ENCODE measurements at regions not wholly inside any gene's neighbourhood (a gene's known extent, or its start where the extent isn't known, plus 50 kb on each side); places are given as distances from the start of the nearest gene placed in this dataset.

DNA sequence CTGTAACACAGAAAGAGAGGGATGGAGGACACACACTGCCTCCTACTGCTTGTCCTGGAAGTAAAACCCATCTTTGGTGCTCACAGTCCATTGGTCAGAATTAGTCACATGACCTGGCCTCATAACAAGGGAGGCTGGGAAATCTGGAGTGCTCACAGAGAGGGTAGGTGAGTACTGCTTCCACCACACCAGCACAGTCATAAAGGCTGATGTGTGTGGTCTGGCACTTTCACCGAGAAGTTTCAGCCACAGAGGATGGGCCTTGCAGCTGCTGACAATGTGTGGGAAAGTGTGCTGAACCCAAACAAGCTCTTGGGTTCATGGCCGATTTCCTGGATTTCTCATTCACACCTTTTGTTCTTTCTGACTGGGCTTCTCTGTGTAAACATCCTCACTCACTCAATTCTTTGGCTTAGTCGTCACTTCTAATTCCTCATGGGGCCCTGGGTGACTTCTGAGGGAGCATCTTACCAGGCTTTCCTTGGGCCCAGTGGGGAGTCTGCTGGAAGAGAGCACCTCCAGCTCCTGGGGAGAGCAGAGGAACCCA, 100.7 kb downstream of the ASB7 start:
- FAIRE-seq (peak; percentile 85), DNase-seq (ENCODE audit: insufficient read length, low spot score) (peak; percentile 50)

DNA sequence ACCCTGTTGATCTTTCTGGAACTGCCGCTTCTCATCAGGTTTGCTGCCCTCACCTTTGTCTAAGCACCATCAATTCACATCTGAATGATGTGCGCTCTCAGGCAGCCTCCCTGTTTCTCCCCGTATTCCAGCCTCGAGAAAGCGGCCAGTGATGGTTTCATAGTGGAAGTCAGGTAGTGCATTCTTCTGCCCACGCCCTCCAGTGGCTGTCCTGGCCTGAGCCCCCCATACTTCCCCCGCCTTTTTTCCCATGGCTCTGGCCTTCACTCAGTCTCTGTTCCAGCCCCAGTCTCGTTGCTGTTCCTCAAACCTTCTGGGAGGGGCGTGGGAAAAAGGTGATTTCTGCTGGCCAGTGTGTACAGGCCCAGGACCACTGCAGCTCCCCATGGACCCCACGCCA, 101.3 kb downstream of the ASB7 start:
- no peak for DNase-seq (ENCODE audit: insufficient read length, low spot score)
- no peak for FAIRE-seq

DNA sequence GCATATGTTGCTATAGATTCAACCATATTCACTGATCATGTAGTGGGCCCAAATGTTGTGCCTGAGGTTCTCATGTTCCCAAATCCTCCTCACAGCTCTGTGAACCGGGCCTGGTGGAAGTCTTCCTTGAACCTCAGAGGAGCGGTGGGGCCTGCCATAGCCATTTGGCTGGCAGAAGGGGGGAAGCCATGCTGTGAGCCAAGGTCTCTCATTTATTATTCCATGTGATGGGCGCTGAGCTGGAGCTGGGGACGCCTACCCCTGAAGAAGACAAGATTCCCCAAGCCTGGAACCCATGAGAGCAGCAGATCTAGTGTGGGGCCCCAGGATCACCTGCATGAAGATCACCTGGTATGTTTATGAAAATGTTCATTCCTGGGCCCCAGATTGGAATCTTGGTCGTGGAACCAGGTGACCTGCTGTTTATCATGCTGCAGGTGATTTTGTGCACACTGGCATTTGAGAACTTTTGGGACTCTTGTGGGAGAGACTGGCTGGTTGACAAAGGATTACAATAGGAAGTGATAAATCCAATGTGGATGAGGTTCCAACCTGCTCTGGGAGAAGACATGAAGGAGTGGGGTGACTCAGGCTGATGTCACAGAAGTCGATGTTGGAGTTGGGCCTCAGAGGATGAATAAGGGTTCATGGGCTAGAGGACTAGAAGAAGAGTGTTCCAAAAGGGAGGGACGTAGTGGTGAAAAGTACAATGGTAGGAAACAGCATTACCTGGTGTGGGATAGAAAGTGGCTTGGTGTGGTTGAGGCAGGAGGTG, 102.1 kb downstream of the ASB7 start:
- DNase-seq (ENCODE audit: insufficient read length, low spot score) (no peak), FAIRE-seq (no peak)

DNA sequence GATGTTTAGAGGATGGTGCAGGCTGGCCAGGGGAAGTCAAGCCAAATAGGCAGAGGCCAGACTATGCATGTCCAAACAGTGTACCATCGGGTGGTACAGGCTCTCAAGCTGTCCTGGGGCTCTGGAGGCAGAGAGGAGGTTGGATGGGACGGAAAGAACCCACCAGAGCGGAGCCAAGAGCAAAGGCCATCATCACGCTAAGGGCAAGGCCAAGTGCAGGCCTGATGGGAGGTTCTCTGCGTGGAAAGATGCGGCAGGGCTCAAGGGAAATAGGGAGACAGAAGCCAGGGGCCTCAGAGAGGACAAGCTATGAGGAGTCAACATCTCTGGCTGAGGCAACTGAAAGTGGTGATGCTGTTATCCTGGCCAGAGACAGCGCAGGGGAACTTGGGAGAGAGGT, 102.7 kb downstream of the ASB7 start:
- FAIRE-seq: no peak
- no peak for DNase-seq (ENCODE audit: insufficient read length, low spot score)

DNA sequence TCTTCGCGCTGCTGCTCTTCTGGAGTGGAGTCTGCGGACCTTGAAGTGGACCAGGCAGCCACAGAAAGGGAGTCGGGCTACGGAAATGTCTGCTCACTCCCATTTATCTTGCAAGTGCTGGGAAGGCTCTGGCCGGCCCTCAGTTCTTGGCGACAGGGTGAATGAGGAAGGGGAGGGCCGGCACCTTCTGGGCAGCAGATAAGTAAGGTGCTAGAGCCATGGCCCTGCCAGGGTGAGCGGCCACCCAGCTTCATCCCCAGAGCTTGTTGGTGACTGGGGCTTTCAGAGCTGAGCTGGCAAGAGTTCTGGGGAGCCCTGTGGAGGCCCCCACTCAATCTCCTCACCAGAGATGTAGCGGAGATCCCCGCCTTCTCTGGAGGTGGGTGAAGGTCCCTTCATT, 103.5 kb downstream of the ASB7 start:
- no peak for FAIRE-seq

DNA sequence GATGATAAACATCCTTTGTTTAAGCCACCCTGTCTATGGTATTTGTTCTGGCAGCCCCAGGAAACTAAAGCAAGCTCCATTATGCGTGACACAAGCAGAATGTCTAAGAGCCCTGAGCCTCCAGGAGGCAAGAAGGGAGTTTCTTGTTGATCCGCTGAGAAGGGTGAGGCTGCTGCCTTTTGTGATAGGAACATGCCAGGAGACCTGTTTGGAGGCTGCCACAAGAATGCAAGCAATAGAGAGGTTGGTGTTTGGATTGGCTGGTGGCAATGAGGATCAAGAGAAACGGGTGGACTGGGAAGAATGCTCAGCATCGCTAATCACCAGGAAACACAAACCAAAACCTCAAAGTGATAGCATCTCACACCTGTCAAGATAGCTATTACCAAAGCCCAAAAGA, 104.8 kb downstream of the ASB7 start:
- DNase-seq (ENCODE audit: insufficient read length, low spot score): no peak
- FAIRE-seq: no peak

More for the DNA sequence above, 103.5 kb downstream of the ASB7 start:
- no peak for DNase-seq (ENCODE audit: insufficient read length, low spot score)

DNA sequence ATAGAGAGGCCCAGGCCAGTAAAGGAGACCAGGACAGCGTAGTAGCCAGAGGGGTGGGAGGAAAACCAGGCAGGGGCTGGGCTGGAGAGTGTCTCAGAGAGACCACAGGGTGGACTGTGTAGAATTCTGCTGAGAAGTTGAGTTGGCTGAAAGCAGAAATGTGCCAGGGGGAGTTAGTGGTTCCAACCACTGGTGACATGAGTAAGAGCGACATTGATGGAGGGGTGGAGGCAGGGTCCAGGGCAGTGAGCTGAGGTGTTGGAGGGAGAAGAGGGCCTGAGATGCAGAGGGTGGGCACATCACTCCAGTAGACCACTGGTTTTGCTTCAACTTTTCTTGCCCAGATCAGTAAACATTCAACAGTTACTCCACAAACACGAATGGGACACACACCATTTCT, 106.5 kb downstream of the ASB7 start:
- FAIRE-seq (no peak), DNase-seq (ENCODE audit: insufficient read length, low spot score) (no peak)

DNA sequence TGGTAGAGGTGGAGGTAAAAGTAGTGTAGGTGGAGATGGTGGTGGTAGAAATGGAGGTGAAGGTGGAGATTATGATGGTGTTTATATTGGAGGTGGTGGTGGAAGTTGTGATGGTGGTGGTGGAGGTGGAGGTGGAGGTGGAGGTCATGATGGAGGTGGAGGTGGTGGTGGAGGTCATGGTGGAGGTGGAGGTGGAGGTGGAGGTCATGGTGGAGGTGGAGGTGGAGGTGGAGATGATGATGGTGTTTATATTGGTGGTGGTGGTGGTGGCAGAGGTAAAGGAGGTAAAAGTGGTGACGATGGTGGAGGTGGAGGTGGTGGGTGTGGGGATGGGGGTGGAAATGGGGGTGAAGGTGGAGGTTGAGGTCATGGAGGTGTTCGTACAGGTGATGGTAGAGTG, 107.8 kb downstream of the ASB7 start:
- no peak for DNase-seq (ENCODE audit: insufficient read length, low spot score)
- no peak for FAIRE-seq

DNA sequence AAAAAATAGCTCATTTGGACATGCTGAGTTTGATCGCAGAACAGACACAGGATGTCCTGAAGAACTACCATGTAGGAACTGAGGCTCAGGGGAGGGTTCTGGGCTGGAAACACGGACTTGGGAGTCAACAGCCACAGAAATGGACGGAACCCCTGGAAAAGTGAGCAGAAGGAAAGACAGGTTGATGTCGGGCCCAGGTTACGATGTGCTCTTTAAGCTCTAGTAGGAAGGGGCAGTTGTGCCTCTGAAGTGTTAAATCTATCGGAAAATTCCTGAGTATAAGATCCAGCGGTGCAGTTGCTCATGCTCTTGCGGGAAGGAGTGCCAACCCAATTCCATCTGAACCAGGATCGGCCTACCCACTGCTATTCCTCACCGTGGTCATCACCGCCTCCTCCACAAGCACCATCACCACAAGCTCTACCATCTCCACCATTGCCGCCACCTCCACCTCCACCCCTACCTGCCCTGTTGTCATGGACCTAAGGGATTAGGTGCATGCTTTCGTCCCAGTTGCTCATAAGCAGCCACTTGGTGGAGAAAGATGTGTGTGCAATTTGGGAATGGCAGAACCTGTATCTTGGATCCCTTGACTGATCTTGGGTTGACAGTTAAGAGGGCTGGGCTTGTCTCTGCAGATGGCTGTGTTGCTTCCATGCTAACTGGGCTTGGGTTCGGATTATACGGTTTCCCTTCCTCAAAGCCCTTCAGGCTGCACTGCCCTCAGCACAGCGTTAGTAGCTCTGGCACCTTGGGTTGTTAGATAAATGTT, 108.5 kb downstream of the ASB7 start:
- DNase-seq (ENCODE audit: insufficient read length, low spot score) (no peak), FAIRE-seq (no peak)

DNA sequence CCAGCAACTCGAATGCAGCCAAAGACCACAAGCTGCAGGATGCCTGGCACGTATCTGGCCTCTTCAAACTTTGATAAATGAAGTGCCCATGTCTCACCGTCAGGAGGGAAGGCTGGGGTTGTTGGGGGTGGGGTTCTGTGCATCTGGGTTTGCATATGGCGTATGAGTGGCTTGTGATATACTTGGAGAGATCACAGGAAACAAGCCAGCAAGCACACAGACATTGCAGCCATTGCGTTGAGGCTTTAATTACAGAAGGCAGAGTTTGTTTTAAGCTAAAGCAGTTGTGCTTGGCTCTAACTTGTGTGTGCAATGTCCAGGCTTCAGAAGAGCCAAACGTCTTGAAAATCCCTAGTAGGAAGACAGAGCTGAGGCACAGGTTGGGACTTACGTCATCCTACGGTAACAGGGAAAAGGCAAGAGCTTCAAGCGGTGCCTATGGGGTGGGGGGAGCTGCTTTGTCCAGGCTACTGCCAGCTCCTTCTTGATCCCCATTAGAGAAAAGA, 109.2 kb downstream of the ASB7 start:
- no peak for DNase-seq (ENCODE audit: insufficient read length, low spot score)
- no peak for FAIRE-seq

DNA sequence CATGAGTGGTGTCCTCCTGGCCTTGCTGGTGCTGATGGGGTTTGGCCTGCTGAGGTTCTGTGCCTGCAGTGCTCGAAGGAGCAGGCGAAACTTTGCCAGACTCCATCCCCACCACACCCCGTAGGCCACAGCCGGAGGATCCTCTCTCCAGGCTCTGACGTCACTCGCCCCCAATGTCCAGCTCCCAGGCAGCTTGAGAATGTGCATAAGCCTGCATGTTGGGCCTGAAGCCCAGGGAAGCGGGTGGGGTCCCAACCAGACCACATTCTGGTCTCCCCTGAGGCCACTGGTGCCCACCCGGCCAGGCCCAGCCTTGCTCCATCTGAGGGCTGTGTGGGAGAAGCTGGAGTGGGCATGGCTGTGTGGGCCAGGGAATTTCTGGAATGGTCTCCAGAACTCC, 109.8 kb downstream of the ASB7 start:
- DNase-seq (ENCODE audit: insufficient read length, low spot score) (no peak), FAIRE-seq (no peak)

DNA sequence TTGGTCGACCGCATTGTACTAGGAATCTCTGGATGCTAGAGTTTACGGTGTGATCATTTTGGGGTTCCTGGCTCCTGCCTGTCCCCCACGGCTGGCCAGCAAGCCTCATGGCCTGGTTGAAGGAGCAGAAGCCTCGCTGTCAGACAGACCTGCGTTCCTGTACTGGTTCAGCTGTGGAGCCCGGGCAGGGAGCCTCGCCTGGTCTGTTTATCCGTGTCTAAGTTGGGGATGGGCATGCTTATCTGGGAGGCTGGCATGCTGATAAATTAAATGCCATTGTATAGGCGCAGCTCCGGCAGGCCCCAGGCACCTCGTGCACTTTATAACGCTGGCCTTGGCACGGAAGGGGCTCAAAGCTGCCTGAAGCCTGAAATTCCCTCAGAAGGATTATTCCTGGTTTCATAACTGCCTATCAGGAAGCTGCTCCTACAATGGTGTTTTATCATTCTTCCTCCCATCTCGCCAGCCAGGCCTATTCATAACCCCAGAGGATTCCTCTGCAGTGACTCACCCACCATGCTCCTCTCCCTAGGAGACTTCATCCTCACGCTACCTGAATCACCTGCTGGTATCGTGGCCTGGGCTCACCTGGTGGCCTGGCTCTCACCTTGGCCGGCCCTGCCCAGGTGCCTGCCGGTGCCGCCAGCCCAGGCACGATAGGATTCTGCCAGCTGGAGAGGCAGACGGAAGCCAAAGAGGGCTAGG, 110.9 kb downstream of the ASB7 start:
- FAIRE-seq: no peak

DNA sequence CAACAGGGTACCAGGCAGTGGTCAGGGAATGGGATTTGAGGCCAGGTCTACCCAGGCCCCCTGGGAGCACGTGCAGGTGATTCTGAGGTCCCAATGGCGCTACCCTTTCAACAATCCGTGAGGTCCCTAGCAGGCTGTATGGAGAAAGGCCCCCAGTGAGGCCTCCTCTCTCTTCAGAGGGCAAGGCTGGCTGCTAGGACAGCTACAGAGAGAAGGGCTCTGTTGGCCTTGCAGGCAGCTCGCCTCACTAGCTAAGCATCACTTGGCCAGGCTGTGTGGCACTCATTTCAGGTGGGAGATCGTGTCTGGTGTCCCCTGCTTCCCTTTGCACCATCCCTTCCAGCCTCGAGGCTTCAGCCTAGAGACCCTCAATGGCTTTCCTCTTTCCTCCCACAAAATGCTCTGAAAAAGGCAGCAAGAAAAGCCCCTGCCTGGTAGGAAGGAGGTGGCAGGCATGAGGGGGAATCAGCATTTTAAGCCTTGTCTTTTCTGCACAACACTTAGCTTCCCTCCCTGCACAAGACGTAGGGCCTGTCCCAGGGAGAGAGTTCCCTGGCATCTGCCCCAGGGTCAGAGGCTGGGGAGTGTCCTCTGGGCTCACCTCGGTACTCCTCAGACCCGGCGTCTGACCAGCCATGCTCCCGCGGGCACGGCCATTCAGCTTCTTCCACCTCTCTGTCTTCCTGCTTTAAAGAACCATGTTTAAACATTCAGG, 111.8 kb downstream of the ASB7 start:
- FAIRE-seq (no peak), DNase-seq (ENCODE audit: insufficient read length, low spot score) (no peak)

More for the DNA sequence above, 110.9 kb downstream of the ASB7 start:
- no peak for DNase-seq (ENCODE audit: insufficient read length, low spot score)

DNA sequence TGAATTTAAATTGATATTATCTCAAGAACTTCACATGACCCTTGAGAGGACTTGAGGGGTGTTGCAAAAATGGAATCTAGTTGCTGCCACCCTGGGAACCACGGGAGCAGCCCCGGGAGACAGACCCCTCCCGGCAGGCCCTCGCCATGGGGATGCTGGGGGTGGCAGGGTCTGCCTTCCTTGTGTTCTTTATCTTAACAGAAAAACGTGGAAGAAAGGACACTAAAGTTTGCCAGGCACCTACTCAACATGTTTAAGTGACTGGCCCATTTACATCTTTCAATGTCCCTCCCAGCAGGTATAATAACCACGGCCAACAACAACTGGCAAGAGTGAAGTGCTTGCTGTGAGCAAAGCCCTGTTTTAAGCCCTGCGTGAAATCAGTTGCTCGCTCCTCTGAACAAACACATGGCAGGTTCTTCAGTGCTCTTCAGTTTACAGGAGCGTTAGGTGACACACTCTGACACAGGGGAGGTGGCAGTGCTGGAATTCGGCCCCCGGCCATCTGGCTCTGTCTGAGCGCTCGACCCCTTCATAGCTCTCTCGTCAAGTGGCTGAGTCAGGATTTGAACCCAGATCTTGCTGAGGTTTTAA, 112.5 kb downstream of the ASB7 start:
- no peak for DNase-seq (ENCODE audit: insufficient read length, low spot score)
- no peak for FAIRE-seq

DNA sequence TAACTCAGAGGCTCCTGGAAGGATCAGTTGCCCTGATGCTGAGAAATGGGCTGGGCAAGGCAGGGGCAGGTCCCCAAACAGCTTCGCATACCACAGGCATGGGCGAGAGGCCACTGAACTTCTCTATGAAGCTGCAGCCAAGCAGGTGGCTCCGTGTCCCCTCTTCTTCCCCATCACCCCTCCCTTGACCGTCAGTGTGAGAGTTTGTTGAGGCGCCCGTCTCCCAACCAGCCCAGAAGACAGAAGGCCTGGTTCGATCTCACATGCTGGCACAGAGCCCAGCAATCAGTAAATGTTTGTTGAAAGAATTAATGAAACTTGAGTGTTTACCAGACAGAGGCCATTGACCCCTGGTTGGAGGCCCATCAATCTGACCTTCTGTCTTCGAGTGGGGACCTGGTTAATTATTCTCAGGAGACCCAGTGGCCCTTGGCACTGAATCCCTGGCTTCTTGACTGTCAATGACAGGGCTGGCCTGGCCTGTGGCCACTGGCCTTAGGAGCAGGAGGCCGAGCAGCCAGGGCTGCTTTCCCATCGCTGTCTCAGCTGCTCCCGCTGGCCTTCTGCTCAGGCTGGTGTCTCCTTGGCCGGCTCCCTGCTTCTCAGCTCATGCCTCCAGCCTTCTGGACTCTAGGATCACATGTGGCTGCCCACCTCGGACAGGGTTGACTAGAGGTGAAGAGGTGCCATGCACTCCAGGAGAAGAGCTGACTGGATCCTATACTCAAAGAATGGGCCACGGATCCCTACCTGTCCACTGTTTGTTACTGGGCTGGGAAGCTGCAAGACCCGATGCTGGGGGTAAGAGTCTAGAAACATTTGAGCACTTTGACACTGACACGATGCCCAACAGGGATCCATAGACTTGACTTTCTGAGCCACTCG, 113.4 kb downstream of the ASB7 start:
- DNase-seq (ENCODE audit: insufficient read length, low spot score) (no peak), FAIRE-seq (no peak)

DNA sequence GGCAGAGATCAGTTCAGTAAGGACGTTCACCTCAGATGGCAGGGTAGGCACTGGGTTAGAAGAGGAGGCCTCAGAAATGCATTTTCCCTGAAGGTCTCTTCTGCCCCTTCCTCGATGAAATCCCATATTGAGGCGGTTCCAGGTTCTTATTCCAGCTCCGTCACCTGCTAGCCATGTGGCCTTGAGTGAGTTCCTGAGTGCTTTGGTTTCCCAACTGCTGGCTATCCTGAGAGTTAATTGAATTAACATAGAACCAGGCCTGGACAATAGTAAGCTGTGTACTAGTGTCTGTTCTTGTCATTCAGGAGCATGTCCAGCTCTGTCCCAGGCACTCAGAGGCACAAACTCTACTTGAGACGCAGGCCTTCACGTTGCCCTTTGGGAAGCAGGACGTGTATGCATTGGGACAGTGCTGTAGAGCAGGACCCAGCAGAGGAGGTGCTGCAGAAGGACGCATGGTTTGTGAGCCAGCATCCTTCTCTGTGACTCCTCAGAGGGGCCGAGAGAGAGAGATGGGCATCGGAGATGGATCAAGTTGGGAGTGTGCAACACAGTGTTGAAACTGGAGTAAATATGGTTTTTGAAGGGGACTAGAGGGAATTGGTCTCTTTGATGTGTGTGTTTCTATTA, 114.2 kb downstream of the ASB7 start:
- FAIRE-seq (no peak), DNase-seq (ENCODE audit: insufficient read length, low spot score) (no peak)

DNA sequence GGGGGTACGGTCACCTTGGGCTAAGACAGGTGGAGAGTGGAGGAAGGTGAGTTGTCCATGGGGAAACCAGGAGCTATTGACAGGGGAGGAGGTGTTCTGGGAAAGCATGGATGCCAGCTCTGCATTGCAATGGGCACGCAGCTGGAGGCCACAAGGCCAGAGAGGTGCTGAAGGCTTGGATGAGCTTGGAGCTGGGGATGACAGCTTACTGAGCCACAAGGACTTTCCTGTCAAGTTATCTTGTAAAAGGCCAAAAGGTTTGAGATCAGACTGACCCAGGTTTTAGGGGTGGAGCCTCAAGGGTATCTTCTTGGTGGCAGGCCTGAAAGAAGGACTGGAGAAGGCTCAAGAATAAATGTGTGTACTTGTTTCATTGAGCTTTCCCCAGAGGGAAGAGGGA, 115.2 kb downstream of the ASB7 start:
- FAIRE-seq: no peak
- no peak for DNase-seq (ENCODE audit: insufficient read length, low spot score)

DNA sequence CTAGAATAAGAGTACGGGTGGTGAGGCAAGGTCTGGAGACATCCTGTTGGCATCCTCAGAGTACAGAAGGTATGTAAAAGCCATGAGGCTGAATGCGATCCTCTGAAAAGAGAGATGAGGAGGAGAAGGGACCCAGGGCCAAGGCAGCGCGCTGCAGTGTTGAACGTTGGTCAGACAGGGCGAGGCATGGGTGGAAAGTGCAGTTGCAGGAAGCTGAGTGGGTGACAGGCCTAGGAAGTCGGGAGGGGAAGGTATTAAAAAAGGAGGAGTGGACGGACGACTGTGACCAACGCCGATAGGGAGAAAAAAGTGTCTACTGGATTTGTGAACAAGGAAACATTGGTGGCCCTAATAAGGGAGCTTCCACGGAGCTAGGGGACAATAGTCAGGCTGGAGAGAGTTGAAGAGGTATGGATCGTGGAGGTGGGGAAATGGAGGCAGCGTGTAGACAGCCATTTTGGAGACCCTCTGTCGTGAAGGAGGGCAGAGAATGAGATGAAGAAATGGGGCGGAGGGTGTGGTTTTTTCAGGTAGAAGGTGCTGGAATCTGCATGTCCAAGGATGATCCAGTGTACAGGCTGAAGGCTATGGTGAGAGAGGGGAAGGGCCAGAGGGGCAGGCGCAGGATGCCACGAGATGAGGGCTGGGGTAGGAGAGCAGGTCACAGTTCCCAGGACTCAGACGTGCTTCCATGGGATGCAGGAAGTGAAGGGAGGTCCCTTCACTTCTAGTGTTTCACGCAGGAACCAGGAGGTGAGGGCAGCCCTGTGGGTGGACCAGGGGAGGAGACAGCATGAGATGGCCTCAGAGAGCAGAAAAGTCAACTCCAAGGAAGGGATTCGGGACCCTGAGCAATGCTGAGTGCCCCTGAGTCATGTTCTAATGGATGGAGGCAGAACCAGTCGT, 115.9 kb downstream of the ASB7 start:
- FAIRE-seq: no peak

More for the DNA sequence above, 115.9 kb downstream of the ASB7 start:
- DNase-seq (ENCODE audit: insufficient read length, low spot score): no peak

Data from GM19239 (cell line).